K562 (cell line): ENCODE measurements at regions not wholly inside any gene's neighbourhood (a gene's known extent, or its start where the extent isn't known, plus 50 kb on each side); places are given as distances from the start of the nearest gene placed in this dataset.

Source experiments
- EHMT2 ChIP-seq: fragments of 450-650 bp; IDR thresholded peaks from 2 replicates; pipeline ENCODE4 v1.6.1; 2018; ENCODE audit warnings: antibody characterized with exemption
- FOSL1 ChIP-seq: fragments of 200-800 bp; sonication (Bioruptor generic); conservative IDR thresholded peaks from 2 replicates; pipeline ENCODE4 v1.6.1; 2016; ENCODE audit warnings: missing genetic modification characterization, missing compliant biosample characterization
- HCFC1 ChIP-seq: IDR thresholded peaks from 2 replicates; pipeline ENCODE4 v1.6.1; 2012; ENCODE audit warnings: low read depth, low read length, improper control_type of control experiment
- NFIC ChIP-seq: fragments of 450-650 bp; IDR thresholded peaks from 2 replicates; pipeline ENCODE4 v1.6.1; 2017; ENCODE audit warnings: mild to moderate bottlenecking, inconsistent platforms
- PCBP1 ChIP-seq: fragments of 200-400 bp; formaldehyde crosslinking; IDR thresholded peaks from 2 replicates; pipeline ENCODE4 v1.6.1; 2018; ENCODE audit warnings: mild to moderate bottlenecking, low read depth, low read length; ENCODE audit not compliant: poor library complexity, severe bottlenecking
- POLR2G ChIP-seq: fragments of 200-400 bp; formaldehyde crosslinking; IDR thresholded peaks from 2 replicates; pipeline ENCODE4 v1.6.1; 2017; ENCODE audit warnings: low read depth, mild to moderate bottlenecking, antibody characterized with exemption, low read length, moderate library complexity
- PPARD ChIP-seq: fragments of 250-450 bp; sonication (Bioruptor Pico); IDR thresholded peaks from 2 replicates; pipeline ENCODE4 v1.8.0; 2022; ENCODE audit warnings: inconsistent platforms, mild to moderate bottlenecking, moderate library complexity
- RFX7 ChIP-seq: fragments of 250-450 bp; sonication (Bioruptor Pico); IDR thresholded peaks from 2 replicates; pipeline ENCODE4 v1.5.1; 2021; ENCODE audit warnings: mild to moderate bottlenecking
- SETDB1 ChIP-seq: IDR thresholded peaks from one replicate; pipeline ENCODE4 v1.6.1; 2012; ENCODE audit warnings: low read length, control low read depth, inconsistent platforms
- TAL1 ChIP-seq: fragments of 450-650 bp; IDR thresholded peaks from 2 replicates; pipeline ENCODE4 v1.6.1; 2016; ENCODE audit warnings: mild to moderate bottlenecking
- ZBTB33 ChIP-seq: sonication (generic); formaldehyde crosslinking; IDR thresholded peaks from 2 replicates; pipeline ENCODE4 v1.8.1; 2023; ENCODE audit warnings: mild to moderate bottlenecking, missing genetic modification reagents
- ZBTB40 ChIP-seq, 2 experiments: fragments of 450-650 bp in 1 of 2; sonication (generic) in 1 of 2; formaldehyde crosslinking in 1 of 2; IDR thresholded peaks; 2 replicates each; pipeline versions ENCODE4 v1.7.1 to v1.9.0; 2016 to 2022; ENCODE audit warnings: inconsistent platforms in 1 of 2, mild to moderate bottlenecking in 1 of 2, missing genetic modification reagents in 1 of 2
- ZNF197 ChIP-seq: fragments of 200-800 bp; sonication (Bioruptor generic); IDR thresholded peaks from 2 replicates; pipeline ENCODE4 v1.6.1; 2016; ENCODE audit warnings: low read depth, missing genetic modification characterization, missing compliant biosample characterization
- TF ChIP-seq, protein P1 (sequence below): fragments of 450-650 bp; IDR thresholded peaks from 2 replicates; pipeline ENCODE4 v1.6.1; 2016; ENCODE audit warnings: missing biosample characterization, missing genetic modification characterization

DNA sequence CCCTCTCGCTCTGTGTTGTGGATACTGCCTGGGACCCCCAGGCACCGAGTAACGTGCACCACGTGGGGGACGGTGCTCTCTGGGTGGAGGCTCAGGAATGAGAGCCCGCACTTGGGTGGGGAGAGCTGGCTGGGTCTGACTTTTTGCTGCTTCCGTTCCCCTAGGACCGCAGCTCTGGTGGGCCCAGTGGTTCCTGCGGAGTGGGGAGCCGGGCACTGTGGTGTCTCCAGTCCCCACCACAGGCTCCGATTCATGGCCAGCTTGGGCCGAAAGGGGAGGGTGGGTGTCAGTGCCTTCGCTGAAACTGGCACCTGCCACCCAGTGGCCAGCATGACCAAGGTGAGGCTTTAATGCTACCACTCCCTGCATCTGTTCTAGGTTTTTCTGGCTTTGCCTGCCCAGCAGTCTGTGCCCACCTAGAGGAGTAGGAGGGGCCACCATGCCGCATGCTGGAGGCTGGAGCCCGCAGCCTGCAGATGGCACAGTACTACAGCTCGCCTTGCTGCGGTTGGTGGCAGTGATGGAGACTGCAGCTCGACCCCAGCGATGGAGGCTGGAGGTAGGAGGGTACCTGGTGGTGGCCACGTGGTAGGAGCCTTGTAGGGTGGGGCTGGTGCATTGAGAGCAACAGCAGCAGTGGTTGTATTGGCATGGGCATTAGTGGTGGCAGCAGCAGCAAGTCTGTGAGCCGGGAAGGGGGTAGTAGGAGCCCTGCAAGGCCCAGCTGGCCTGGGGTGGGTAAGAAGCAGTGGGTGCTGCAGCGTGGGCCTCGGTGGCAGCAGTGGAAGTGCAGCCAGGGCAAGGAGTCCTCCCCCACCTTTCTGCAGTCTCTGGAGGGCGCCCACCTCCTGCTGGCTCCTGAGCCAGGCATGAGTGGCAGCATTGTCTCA is 118.8 kb upstream of the VPREB1 start (continued):
- no peak for TF ChIP-seq ZBTB40 (IDR thresholded peaks at IDR 0.05)
- 0 out of 2 replicates have a peak, but pooled peaks have one; percentile 33 for TF ChIP-seq ZBTB40 (CRISPR knock-in tag; IDR thresholded peaks at IDR 0.05)
- no peak for TF ChIP-seq HCFC1
- no peak for TF ChIP-seq POLR2G
- TF ChIP-seq NFIC: no peak
- TF ChIP-seq, protein P1, sequence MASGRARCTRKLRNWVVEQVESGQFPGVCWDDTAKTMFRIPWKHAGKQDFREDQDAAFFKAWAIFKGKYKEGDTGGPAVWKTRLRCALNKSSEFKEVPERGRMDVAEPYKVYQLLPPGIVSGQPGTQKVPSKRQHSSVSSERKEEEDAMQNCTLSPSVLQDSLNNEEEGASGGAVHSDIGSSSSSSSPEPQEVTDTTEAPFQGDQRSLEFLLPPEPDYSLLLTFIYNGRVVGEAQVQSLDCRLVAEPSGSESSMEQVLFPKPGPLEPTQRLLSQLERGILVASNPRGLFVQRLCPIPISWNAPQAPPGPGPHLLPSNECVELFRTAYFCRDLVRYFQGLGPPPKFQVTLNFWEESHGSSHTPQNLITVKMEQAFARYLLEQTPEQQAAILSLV (tag): no peak
- TF ChIP-seq ZBTB33 (CRISPR knock-in tag): no peak
- TF ChIP-seq SETDB1: no peak
- TF ChIP-seq FOSL1 (tag): no peak
- TF ChIP-seq ZNF197 (CRISPR knock-in tag): no peak
- TF ChIP-seq TAL1: no peak
- TF ChIP-seq EHMT2: no peak
- TF ChIP-seq PCBP1: no peak
- no peak for TF ChIP-seq PPARD
- no peak for TF ChIP-seq RFX7
